Mesothelial cell of epicardium (in vitro differentiated cells): ENCODE measurements at regions not wholly inside any gene's neighbourhood (a gene's known extent, or its start where the extent isn't known, plus 50 kb on each side); places are given as distances from the start of the nearest gene placed in this dataset.

Experiments used
- DNase-seq, 2 experiments: peaks; one replicate each; pipeline ENCODE4 v3.0.0; 2021; ENCODE audit warnings: low spot score in 2 of 2; ENCODE audit not compliant: unreplicated experiment in 2 of 2
- H3K27ac Mint-ChIP-seq: 2 replicates; pipeline ENCODE4 v1.8.0; 2021; ENCODE audit warnings: mixed read lengths
- H3K27me3 Mint-ChIP-seq: 2 replicates; pipeline ENCODE4 v1.8.0; 2021; ENCODE audit warnings: low read depth, mixed read lengths
- H3K36me3 Mint-ChIP-seq: 2 replicates; pipeline ENCODE4 v1.8.0; 2021; ENCODE audit warnings: mixed read lengths
- H3K4me1 Mint-ChIP-seq: 2 replicates; pipeline ENCODE4 v1.8.0; 2021; ENCODE audit warnings: mixed read lengths
- H3K4me3 Mint-ChIP-seq: 2 replicates; pipeline ENCODE4 v1.8.0; 2021; ENCODE audit warnings: mild to moderate bottlenecking, moderate library complexity, mixed read lengths
- H3K9me3 Mint-ChIP-seq: 2 replicates; pipeline ENCODE4 v1.8.0; 2021; ENCODE audit warnings: mixed read lengths
- CTCF ChIP-seq: fragments of 200-600 bp; sonication (generic); IDR thresholded peaks from one replicate; pipeline ENCODE4 v1.5.0; 2021; ENCODE audit warnings: antibody characterized with exemption; ENCODE audit not compliant: unreplicated experiment

- H3K4me1 Mint-ChIP-seq, result no peaks in the 10 kb centered on the region
- no peak overlapping the region for H3K27ac Mint-ChIP-seq
- TF ChIP-seq CTCF, result no peak
- H3K27me3 Mint-ChIP-seq, result peaks cover 26% of the 10 kb centered on the region
- no peaks in the 10 kb centered on the region for H3K9me3 Mint-ChIP-seq
- DNase-seq, result no peak
- H3K36me3 Mint-ChIP-seq, result no peaks in the 10 kb centered on the region
- H3K4me3 Mint-ChIP-seq, result no peak overlapping the region
Observed at GRCh38 chr10:8445353-8445752, 390.9 kb downstream of the GATA3 start.

GRCh38 chr10:8449909-8450308 lies 395.4 kb downstream of the GATA3 start:
- H3K27me3 Mint-ChIP-seq, result no peaks in the 10 kb centered on the region
- no peak overlapping the region for H3K27ac Mint-ChIP-seq
- no peaks in the 10 kb centered on the region for H3K36me3 Mint-ChIP-seq
- DNase-seq, result no peak
- TF ChIP-seq CTCF, result no peak
- no peak overlapping the region for H3K4me3 Mint-ChIP-seq
- no peaks in the 10 kb centered on the region for H3K9me3 Mint-ChIP-seq
- H3K4me1 Mint-ChIP-seq, result peaks cover 4% of the 10 kb centered on the region

- Mint-ChIP-seq H3K27me3 (no peaks in the 10 kb centered on the region), H3K27ac (peak overlapping the region; percentile 69), H3K4me1 (peaks cover 4% of the 10 kb centered on the region), H3K4me3 (no peak overlapping the region), H3K9me3 (peaks cover 11% of the 10 kb centered on the region), H3K36me3 (peaks cover 5% of the 10 kb centered on the region)
- no peak for DNase-seq
- no peak for TF ChIP-seq CTCF
Observed at GRCh38 chr10:8453587-8453986, 399.1 kb downstream of the GATA3 start.

- no peak for TF ChIP-seq CTCF
- Mint-ChIP-seq H3K27ac (no peak overlapping the region), H3K4me1 (peaks cover 4% of the 10 kb centered on the region), H3K4me3 (no peak overlapping the region), H3K27me3 (no peaks in the 10 kb centered on the region), H3K9me3 (peaks cover 17% of the 10 kb centered on the region), H3K36me3 (peaks cover 5% of the 10 kb centered on the region)
- no peak for DNase-seq
Observed at GRCh38 chr10:8454357-8454756, 399.9 kb downstream of the GATA3 start.

- Mint-ChIP-seq H3K27ac (no peak overlapping the region), H3K9me3 (peaks cover 17% of the 10 kb centered on the region), H3K27me3 (no peaks in the 10 kb centered on the region), H3K36me3 (peaks cover 5% of the 10 kb centered on the region), H3K4me3 (no peak overlapping the region), H3K4me1 (peaks cover 4% of the 10 kb centered on the region)
- TF ChIP-seq CTCF, result no peak
- DNase-seq, result no peak
Observed at GRCh38 chr10:8455181-8455580, 400.7 kb downstream of the GATA3 start.

- no peaks in the 10 kb centered on the region for H3K27me3 Mint-ChIP-seq
- peaks cover 9% of the 10 kb centered on the region for H3K4me1 Mint-ChIP-seq
- peaks cover 5% of the 10 kb centered on the region for H3K36me3 Mint-ChIP-seq
- no peak for TF ChIP-seq CTCF
- H3K4me3 Mint-ChIP-seq, result no peak overlapping the region
- H3K9me3 Mint-ChIP-seq, result peaks cover 17% of the 10 kb centered on the region
- H3K27ac Mint-ChIP-seq, result no peak overlapping the region
- no peak for DNase-seq
Observed at GRCh38 chr10:8456386-8456785, 401.9 kb downstream of the GATA3 start.
